ENCODE measurements at regions not wholly inside any gene's neighbourhood (a gene's known extent, or its start where the extent isn't known, plus 50 kb on each side); places are given as distances from the start of the nearest gene placed in this dataset.

DNA sequence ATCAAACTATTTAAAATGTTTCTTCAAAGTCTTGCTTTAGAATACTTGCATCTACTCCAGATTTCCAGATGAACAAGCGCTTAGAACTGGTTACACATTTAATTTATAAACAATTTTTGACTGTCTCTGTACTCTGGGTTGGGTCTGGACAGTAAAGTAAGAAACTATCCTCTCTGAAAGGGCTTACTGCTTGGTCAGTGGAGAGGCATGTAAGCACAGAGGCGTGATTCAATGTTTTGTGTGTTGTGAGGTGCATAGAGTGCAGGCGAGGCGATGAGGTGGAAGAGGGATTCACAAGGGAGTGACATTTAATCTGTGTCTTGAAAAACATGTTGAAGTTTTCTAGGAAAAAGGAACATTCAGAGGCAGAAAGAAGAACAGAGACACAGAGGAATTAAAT is 231.4 kb downstream of the VEGFC start:
- TF ChIP-seq EZH2 (IDR thresholded peaks at IDR 0.05; ENCODE audit: insufficient read depth, poor library complexity, severe bottlenecking) (no peak), EZH2phosphoT487 (IDR thresholded peaks at IDR 0.05; ENCODE audit: insufficient read depth, low read depth) (no peak)
